ENCODE measurements at regions not wholly inside any gene's neighbourhood (a gene's known extent, or its start where the extent isn't known, plus 50 kb on each side); places are given as distances from the start of the nearest gene placed in this dataset.
"Not testable (repeated sequence)": the region's sequence is repeated elsewhere in the genome, so short reads cannot be mapped to it uniquely, and the experiment has no call there.

DNA sequence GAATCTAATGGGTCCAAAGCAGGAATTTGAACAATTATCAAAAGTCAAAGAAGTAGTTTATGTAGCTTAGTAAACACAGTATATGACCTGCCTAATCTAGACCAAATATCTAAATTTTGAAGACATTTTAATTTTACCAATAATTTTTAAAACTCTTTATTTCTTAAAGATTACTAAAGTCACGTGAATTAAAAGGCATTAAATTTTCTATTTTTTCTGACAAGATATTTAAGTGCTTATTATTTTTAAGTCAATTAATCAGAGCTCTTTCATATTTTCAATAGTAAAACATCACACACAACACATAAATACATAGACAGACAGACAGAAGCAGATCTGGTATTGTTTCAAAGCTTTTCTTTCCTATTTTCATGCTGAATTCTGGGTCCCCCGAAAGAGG lies 89.5 kb downstream of the ZNF467 start:
- no peak overlapping the region for H3K4me3 ChIP-seq (replicated peaks; ENCODE audit: low read depth, low read length)
- TF ChIP-seq, protein P1, sequence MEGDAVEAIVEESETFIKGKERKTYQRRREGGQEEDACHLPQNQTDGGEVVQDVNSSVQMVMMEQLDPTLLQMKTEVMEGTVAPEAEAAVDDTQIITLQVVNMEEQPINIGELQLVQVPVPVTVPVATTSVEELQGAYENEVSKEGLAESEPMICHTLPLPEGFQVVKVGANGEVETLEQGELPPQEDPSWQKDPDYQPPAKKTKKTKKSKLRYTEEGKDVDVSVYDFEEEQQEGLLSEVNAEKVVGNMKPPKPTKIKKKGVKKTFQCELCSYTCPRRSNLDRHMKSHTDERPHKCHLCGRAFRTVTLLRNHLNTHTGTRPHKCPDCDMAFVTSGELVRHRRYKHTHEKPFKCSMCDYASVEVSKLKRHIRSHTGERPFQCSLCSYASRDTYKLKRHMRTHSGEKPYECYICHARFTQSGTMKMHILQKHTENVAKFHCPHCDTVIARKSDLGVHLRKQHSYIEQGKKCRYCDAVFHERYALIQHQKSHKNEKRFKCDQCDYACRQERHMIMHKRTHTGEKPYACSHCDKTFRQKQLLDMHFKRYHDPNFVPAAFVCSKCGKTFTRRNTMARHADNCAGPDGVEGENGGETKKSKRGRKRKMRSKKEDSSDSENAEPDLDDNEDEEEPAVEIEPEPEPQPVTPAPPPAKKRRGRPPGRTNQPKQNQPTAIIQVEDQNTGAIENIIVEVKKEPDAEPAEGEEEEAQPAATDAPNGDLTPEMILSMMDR (IDR thresholded peaks at IDR 0.05; ENCODE audit: low read depth, low read length, missing control alignments), result no peak
- DNase-seq (ENCODE audit: extremely low read depth, low read depth), result no peak

DNA sequence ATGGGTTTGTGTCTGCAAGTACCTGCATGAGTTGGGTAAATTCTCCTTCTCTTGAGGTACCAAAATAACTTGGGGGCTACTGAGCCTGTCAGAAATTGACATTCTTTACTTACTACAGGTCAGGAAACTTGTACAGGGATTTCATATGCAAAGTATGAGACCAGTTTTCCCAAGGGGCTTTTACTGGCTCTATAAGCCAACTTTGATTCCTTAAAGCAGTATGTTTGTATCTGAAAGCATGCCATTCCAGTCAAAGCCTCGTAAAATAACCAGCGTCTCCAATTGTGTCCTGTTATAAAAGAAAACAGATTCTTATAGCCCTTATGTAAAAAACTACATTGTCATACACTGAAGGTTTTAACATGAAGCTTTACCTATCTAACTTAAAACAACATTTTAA lies 90.2 kb downstream of the ZNF467 start:
- no peak for DNase-seq (ENCODE audit: extremely low read depth, low read depth)
- TF ChIP-seq, protein P1 (IDR thresholded peaks at IDR 0.05; ENCODE audit: low read depth, low read length, missing control alignments), result no peak
- H3K4me3 ChIP-seq (replicated peaks; ENCODE audit: low read depth, low read length), result no peak overlapping the region

DNA sequence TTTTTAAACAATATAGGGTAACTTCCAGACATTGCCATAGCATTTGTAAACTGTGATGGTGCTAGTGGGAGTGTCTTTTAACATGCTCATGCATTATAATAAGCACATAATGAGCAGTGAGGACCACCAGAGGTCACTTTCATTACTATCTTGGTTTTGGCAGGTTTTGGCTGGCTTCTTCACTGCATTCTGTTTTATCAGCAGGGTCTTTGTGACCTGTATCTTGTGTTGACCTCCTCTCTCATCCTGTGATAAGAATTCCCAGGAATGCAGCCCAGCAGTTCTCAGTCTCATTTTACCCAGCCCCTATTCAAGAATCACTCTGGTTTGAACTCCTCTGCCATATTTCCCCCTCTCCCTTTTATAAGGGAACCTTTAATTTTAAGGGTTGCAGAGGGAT lies 91.3 kb downstream of the ZNF467 start:
- DNase-seq (ENCODE audit: extremely low read depth, low read depth), result no peak
- TF ChIP-seq, protein P1 (IDR thresholded peaks at IDR 0.05; ENCODE audit: low read depth, low read length, missing control alignments), result no peak
- no peak overlapping the region for H3K4me3 ChIP-seq (replicated peaks; ENCODE audit: low read depth, low read length)

DNA sequence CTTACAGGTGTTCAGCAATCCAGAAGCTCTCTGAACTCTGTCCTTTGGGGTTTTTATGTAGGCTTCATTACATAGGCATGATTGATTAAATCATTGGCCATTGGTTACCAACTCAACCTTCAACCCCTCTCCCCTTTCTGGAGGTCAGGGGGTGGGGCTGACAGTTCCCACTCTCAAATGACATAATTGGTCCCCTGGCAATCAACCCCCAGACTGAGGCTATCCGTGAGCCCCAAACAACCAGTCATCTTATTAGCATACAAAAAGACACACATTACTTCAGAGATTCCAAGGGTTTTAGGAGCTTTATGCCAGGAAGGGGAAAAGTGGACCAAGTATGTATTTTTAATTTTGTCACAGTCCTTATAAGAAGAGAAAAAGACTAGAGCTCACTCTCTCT lies 92.1 kb downstream of the ZNF467 start:
- H3K4me3 ChIP-seq (replicated peaks; ENCODE audit: low read depth, low read length), result no peak overlapping the region
- DNase-seq (ENCODE audit: extremely low read depth, low read depth), result no peak
- TF ChIP-seq, protein P1 (IDR thresholded peaks at IDR 0.05; ENCODE audit: low read depth, low read length, missing control alignments), result no peak

DNA sequence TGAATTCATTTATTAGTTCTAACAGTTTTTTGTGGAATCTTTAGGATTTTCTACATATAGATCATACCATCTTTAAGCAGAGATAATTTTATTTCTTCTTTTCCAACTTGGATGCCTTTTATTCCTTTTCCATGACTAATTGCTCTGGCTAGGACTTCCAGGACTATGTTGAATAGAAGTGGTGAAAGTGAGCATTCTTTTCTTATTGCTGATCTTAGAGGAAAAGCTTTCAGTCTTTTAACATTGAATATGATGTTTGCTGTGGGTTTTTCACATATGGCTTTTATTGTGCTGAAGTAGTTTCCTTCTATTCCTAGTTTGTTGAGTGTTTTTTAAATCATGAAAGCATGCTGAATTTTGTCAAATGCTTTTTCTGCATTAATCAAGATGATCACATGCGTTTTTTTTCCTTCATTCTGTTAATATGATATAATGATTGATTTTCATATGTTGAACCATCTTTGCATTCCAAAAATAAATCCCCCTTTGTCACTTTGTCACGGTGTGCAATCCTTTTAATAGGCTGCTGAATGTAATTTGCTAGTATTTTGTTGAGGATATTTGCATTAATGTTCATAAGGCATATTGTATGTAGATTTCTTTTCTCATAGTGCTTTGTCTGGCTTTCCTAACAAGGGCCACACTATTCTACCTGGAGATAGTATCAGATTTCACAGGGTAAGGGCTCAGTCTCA lies 92.9 kb downstream of the ZNF467 start:
- TF ChIP-seq, protein P1 (IDR thresholded peaks at IDR 0.05; ENCODE audit: low read depth, low read length, missing control alignments), result no peak
- H3K4me3 ChIP-seq (replicated peaks; ENCODE audit: low read depth, low read length), result no peak overlapping the region
- no peak for DNase-seq (ENCODE audit: extremely low read depth, low read depth)

DNA sequence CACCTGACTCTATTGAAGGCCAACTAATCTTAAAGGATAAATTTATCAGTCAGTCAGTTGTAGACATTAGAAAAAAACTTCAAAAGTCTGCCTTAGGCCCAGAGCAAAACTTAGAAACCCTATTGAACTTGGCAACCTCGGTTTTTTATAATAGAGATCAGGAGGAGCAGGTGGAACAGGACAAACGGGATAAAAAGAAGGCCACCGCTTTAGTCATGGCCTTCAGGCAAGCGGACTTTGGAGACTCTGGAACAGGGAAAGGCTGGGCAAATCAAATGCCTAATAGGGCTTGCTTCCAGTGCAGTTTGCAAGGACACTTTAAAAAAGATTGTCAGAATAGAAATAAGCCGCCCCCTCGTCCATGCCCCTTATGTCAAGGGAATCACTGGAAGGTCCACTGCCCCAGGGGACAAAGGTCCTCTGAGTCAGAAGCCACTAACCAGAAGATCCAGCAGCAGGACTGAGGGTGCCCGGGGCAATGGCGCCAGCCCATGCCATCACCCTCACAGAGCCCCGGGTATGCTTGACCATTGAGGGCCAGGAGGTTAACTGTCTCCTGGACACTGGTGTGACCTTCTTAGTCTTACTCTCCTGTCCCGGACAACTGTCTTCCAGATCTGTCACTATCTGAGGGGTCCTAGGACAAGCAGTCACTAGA lies 98.5 kb downstream of the ZNF467 start:
- not testable (repeated sequence) for DNase-seq (ENCODE audit: extremely low read depth, low read depth); H3K4me3 ChIP-seq (replicated peaks; ENCODE audit: low read depth, low read length)

DNA sequence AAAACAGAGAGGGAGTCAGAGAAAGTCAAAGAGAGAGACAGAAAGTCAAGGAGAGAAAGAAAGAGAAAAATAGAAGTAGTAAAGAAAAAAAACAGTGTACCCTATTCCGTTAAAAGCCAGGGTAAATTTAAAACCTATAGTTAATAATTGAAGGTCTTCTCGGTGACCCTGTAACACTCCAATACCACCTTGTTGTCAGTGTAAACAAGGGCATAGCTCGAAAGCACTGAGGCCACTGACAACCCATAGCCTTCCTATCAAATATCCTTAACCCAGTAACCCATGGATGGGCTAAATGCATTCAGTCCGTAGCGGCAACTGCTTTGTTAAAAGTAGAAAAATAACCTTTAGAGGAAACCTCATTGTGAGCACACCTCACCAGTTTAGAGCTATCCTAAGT lies 100.4 kb downstream of the ZNF467 start:
- TF ChIP-seq, protein P1 (IDR thresholded peaks at IDR 0.05; ENCODE audit: low read depth, low read length, missing control alignments), result no peak
- no peak overlapping the region for H3K4me3 ChIP-seq (replicated peaks; ENCODE audit: low read depth, low read length)
- DNase-seq (ENCODE audit: extremely low read depth, low read depth), result no peak

All from HFF-Myc (cell line).